Stimulated activated CD4-positive, alpha-beta T cell treated with anti-CD3 and anti-CD28 coated beads, TNF-alpha, amount 100 ng/mL, for 48 hours (primary cell): ENCODE measurements at regions not wholly inside any gene's neighbourhood (a gene's known extent, or its start where the extent isn't known, plus 50 kb on each side); places are given as distances from the start of the nearest gene placed in this dataset.
"Not testable (repeated sequence)": the region's sequence is repeated elsewhere in the genome, so short reads cannot be mapped to it uniquely, and the experiment has no call there.

ENCODE experiments used
- DNase-seq, 3 donors: peaks; one replicate each; pipeline ENCODE4 v3.0.0-alpha.2; 2020; ENCODE audit warnings: low read depth in 3 of 3

- DNase-seq: no peak
Observed at GRCh38 chr1:8144323-8144722, 118.2 kb upstream of the ERRFI1 start.

- no peak for DNase-seq
Observed at GRCh38 chr1:8142955-8143629, 117.0 kb upstream of the ERRFI1 start.

- DNase-seq: no peak
Observed at GRCh38 chr1:8139941-8140340, 113.8 kb upstream of the ERRFI1 start.

- DNase-seq: no peak
Observed at GRCh38 chr1:8139383-8139782, 113.3 kb upstream of the ERRFI1 start.

- no peak for DNase-seq
Observed at GRCh38 chr1:8138673-8139072, 112.6 kb upstream of the ERRFI1 start.

- no peak for DNase-seq
Observed at GRCh38 chr1:8137481-8138244, 111.6 kb upstream of the ERRFI1 start.

GRCh38 chr1:8136766-8137165, 110.7 kb upstream of the ERRFI1 start:
- DNase-seq: no peak

- DNase-seq: no peak
Observed at GRCh38 chr1:8135250-8135649, 109.1 kb upstream of the ERRFI1 start.

- DNase-seq: no peak
Observed at GRCh38 chr1:8134546-8135235, 108.6 kb upstream of the ERRFI1 start.

GRCh38 chr1:8133657-8134430, 107.7 kb upstream of the ERRFI1 start:
- DNase-seq: no peak

GRCh38 chr1:8133190-8133589, 107.1 kb upstream of the ERRFI1 start:
- DNase-seq: no peak

GRCh38 chr1:8127171-8127641, 101.1 kb upstream of the ERRFI1 start:
- no peak for DNase-seq

GRCh38 chr1:8122477-8123407, 96.6 kb upstream of the ERRFI1 start:
- no peak for DNase-seq

- DNase-seq: no peak
Observed at GRCh38 chr1:8122160-8122476, 96.0 kb upstream of the ERRFI1 start.

GRCh38 chr1:8121261-8122159, 95.4 kb upstream of the ERRFI1 start:
- no peak for DNase-seq

GRCh38 chr1:8120693-8121260, 94.7 kb upstream of the ERRFI1 start:
- DNase-seq: no peak

- DNase-seq: not testable (repeated sequence)
Observed at GRCh38 chr1:8118736-8119135, 92.6 kb upstream of the ERRFI1 start.

GRCh38 chr1:8118031-8118451, 91.9 kb upstream of the ERRFI1 start:
- no peak for DNase-seq

- no peak for DNase-seq
Observed at GRCh38 chr1:8116894-8117264, 90.8 kb upstream of the ERRFI1 start.

GRCh38 chr1:8115769-8116167, 89.7 kb upstream of the ERRFI1 start:
- no peak for DNase-seq
